ENCODE measurements at regions not wholly inside any gene's neighbourhood (a gene's known extent, or its start where the extent isn't known, plus 50 kb on each side); places are given as distances from the start of the nearest gene placed in this dataset.

DNA sequence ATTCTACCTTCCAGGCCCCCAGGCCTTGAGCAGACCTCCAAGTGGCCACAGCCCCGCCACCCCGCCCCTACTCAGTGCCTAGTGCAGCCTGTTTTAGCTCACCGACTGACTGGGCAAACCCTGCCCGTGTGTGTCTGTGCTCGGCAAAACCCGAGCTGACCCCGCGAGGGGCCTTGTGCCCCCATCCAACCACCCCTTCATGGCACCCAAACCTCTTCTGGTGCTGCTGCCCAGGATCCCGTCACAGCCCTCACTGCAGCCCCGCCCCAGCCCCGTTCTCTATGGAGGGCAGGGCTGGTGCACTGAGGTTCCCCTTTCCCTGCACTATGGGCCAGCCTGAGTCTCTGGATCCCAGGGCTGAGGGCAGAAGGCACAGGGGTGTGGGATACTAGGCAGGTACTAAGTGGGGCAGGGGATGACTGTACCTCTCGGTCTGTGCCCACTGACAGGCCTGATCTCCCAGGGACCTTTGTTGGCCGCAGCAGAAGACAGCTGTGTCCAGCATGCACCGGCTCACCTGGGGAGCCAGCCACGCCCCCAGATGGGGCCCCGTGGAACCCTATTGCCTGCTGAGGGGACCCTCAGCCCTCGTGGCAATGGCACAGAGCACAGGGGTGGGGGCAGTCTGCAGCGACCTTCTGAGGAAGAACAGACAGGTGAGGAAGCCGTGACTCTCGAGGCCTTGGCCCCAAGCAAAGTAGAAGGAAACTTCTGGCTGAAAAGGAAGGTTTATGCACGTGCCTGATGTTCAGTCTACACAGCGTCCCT, 69.9 kb upstream of the OTOS start:
- Histone ChIP-seq H3K27ac (no peak overlapping the region), H3K36me3 (replicated peaks in 1 of 2) (no peaks in the 10 kb centered on the region), H3K4me1 (replicated peaks in 1 of 2) (no peaks in the 10 kb centered on the region), H3K4me3 (no peak overlapping the region), H3K27me3 (no peaks in the 10 kb centered on the region), H3K9me3 (replicated peaks in 1 of 3) (no peaks in the 10 kb centered on the region)
- peak in 2 of 7 donors; percentile 8 to 14 for DNase-seq
- intact Hi-C loops (cut with DNase I), result no loop called here
- 82 to 92% (median 86%) methylated on average over 16 to 22 of the region's 22 CpGs for WGBS, 4 donors
- no peak for TF ChIP-seq POLR2A (IDR thresholded peaks at IDR 0.05)
- TF ChIP-seq, protein P1, sequence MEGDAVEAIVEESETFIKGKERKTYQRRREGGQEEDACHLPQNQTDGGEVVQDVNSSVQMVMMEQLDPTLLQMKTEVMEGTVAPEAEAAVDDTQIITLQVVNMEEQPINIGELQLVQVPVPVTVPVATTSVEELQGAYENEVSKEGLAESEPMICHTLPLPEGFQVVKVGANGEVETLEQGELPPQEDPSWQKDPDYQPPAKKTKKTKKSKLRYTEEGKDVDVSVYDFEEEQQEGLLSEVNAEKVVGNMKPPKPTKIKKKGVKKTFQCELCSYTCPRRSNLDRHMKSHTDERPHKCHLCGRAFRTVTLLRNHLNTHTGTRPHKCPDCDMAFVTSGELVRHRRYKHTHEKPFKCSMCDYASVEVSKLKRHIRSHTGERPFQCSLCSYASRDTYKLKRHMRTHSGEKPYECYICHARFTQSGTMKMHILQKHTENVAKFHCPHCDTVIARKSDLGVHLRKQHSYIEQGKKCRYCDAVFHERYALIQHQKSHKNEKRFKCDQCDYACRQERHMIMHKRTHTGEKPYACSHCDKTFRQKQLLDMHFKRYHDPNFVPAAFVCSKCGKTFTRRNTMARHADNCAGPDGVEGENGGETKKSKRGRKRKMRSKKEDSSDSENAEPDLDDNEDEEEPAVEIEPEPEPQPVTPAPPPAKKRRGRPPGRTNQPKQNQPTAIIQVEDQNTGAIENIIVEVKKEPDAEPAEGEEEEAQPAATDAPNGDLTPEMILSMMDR (IDR thresholded peaks at IDR 0.05), result no peak

DNA sequence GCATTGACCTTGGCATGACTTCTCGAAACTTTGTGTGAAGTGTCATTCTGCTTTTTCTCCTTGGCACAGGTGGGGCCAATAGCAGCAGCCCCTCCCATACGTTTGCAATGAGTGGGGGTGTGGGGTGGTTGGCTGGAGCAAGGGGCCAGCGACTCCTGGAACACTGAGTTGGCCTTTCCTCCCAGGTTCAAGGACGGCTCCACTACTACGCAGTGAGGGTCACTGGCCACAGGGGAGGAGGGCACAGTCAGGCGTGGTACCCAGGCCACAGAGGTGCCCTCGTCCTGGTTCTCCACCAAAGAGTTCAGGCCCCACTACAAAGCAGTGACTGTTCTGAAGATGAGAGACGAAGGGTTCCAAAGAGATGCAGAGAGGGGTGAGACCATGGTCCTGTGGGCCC, 70.6 kb upstream of the OTOS start:
- Histone ChIP-seq H3K27me3 (no peaks in the 10 kb centered on the region), H3K9me3 (replicated peaks in 1 of 3) (no peaks in the 10 kb centered on the region), H3K27ac (no peak overlapping the region), H3K4me3 (no peak overlapping the region), H3K36me3 (replicated peaks in 1 of 2) (no peaks in the 10 kb centered on the region), H3K4me1 (replicated peaks in 1 of 2) (no peaks in the 10 kb centered on the region)
- DNase-seq, result peak in 1 of 7 donors; percentile 18
- intact Hi-C loops (cut with DNase I), result no loop called here
- WGBS, 4 donors, result 83 to 86% (median 85%) methylated on average over 3 to 8 of the region's 8 CpGs
- no peak for TF ChIP-seq POLR2A (IDR thresholded peaks at IDR 0.05)
- TF ChIP-seq, protein P1 (IDR thresholded peaks at IDR 0.05), result no peak

DNA sequence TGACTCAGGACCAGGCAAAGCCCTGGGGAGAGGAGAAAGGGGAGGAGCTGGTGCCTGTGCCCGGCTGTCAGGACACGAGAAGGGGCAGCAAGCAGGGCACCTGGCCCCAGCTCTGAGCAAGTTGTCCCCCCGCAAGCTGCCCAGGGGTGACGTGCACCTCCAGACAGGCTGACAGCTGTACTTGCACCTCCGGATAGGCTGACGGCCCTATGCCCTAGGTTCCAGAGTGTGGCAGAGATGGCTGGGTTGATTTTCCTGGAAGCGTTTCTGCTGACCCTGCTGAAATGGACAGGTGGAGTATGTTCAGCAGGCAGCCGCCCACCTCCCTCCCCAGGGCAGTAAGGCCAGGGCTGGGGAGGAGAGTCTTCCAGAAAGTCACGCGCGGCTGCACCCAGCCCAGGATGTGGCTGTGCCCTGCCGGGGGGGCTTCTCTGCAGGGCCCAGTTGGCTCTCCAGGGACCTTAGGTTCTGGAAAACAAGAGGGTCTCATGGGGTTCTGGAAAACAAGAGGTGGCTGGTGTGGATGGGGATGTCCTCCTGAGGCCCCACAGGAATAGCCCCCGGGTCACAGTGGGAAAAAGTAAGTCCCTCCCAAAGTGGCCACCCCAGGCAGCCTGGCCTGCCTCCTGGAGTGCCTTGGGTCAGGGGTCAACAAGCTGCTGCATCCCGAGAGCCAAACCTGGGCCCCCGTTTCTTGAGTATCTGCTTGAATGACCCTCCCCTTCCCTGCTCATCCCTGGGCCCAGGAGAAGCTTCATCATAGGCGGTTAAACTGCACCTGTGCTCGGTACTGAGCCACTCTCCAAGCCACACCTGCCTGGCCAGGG, 71.4 kb upstream of the OTOS start:
- H3K36me3 ChIP-seq (replicated peaks in 1 of 2), result no peaks in the 10 kb centered on the region
- H3K4me1 ChIP-seq (replicated peaks in 1 of 2), result no peaks in the 10 kb centered on the region
- no peaks in the 10 kb centered on the region for H3K9me3 ChIP-seq (replicated peaks in 1 of 3)
- intact Hi-C loops (cut with DNase I), result no loop called here
- H3K27me3 ChIP-seq, result no peaks in the 10 kb centered on the region
- TF ChIP-seq, protein P1 (IDR thresholded peaks at IDR 0.05), result no peak
- TF ChIP-seq POLR2A (IDR thresholded peaks at IDR 0.05), result no peak
- DNase-seq, result peak in 2 of 7 donors; percentile 12 to 14
- 82 to 91% (median 88%) methylated on average over 8 to 17 of the region's 17 CpGs for WGBS, 4 donors
- no peak overlapping the region for H3K27ac ChIP-seq
- no peak overlapping the region for H3K4me3 ChIP-seq

DNA sequence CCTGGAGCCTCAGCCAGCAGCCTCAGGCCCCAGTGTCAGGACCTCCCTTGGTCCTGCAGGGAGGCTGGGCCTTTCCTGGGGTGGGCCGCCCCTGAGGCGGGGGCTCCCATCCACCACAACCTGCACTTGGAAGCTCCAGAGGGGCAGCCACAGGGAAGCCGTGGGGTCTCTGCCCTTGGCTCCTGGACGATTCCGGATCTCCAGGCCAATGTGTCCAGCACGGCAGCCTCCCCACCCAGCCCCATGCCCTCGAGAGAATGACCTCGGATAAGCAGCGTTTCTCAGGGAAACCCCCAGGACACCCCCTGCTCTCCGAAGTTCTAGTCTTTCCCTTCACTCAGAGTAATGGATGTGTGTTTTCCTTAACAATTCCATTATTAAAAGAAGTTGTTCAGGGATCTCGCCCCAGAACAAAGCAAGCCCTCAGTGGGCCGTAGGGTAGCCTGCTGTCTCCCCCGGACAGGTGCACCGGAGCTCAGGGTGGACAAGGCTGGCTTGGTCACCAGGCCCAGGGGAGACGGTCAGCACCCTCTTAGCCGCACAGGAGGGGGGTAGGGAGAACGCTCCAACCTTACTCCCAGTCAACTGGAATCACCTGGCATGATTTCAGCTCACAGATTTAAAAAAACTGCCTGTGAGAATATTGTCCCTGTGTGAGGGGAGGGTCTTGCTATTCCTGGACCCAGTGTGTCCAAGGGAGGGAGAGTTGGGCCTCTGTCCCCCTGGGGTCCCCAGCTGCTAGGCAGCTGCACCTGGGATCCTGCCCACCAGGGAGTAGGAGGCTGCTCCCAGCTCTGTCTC, 72.2 kb upstream of the OTOS start:
- intact Hi-C loops (cut with DNase I), result no loop called here
- DNase-seq, result peak in 2 of 7 donors; percentile 9 to 18
- Histone ChIP-seq H3K4me3 (no peak overlapping the region), H3K27ac (no peak overlapping the region), H3K27me3 (no peaks in the 10 kb centered on the region), H3K4me1 (replicated peaks in 1 of 2) (no peaks in the 10 kb centered on the region), H3K36me3 (replicated peaks in 1 of 2) (no peaks in the 10 kb centered on the region), H3K9me3 (replicated peaks in 1 of 3) (no peaks in the 10 kb centered on the region)
- 88 to 92% (median 91%) methylated on average over 14 to 17 of the region's 17 CpGs for WGBS, 4 donors
- TF ChIP-seq POLR2A (IDR thresholded peaks at IDR 0.05), result no peak
- TF ChIP-seq, protein P1 (IDR thresholded peaks at IDR 0.05), result no peak
